ENCODE measurements at regions not wholly inside any gene's neighbourhood (a gene's known extent, or its start where the extent isn't known, plus 50 kb on each side); places are given as distances from the start of the nearest gene placed in this dataset.

DNA sequence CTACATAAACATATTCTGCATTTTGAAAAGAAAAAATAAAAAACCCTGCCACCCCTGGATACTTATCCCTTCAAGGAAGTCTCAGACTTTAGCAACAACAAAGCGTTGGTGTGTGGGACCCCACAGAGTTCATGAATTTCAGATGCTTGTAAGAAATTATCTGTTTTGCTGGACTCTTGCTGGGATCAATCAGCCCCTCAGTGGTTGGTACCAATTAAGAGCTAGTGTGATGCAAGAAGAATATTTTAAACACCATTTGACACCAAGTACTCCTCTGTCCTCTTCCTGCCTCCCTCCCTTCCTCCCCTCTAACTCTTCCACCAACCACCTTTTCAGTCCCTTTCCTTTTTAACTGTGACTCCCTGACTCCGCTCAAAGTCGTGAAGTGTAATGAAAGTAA, 51.5 kb downstream of the SST start:
- FAIRE-seq, result no peak

DNA sequence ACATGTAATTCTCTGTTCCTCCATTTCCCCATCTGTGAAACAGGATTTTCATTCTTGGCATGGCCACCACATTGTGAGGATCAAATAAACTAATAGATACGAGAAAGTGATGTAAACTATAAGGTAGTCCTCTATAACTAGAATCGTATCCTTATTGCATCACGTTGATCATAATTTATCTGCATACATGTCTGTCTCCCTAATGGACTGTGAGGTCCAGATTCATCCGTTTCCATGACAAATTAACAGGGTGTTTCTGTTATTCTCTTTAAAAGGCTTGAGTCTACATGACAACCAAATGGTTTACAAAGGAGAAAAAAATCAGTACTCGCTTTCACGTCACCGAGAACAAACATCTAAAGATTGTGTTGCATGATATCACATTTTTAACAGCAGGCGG, 53.0 kb downstream of the SST start:
- no peak for FAIRE-seq

GRCh38 chr3:187616307-187616972, 53.8 kb downstream of the SST start:
- peak; percentile 65 for FAIRE-seq

DNA sequence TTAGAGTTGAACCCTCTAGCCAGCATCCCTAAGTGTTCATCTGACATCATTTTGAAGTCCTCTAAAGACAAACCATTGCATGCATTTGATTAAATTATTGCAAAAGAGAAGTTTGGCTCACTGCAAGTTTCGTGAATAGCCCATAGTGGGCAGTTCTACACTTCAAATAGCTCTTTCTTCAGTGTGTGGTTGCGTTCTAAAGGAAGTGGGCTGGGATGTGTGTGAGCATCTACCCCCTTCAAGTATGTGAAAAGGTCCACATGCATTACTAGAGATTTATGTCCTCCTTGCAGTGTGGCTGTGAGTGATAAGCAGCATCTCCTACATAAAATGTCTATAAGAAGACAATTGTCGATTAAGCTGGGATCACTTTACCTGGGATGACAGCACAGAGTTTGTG, 54.6 kb downstream of the SST start:
- FAIRE-seq, result no peak

DNA sequence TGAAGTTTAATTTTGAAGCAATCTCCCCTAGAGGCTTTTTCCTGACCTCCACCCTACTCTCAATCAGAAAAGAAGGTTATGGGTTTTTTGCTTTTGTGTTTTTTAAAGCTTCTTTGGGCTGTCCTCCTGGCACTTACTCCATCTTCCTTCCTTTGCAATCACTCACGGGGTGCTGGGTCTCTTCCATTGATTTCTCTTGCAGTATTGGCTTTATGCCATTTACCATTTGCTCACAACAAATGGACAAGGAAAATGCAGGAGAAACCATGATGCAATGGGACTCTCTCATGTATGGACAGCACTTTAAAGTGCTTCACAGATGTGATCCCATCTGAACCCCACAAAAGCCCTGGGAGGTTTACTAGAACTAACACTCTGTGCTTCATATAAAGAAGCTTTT, 57.5 kb downstream of the SST start:
- FAIRE-seq, result no peak

- FAIRE-seq, result no peak
Observed at GRCh38 chr3:187610981-187611511, 59.1 kb downstream of the SST start.

- no peak for FAIRE-seq
Observed at GRCh38 chr3:187594272-187594671, 75.9 kb downstream of the SST start.

DNA sequence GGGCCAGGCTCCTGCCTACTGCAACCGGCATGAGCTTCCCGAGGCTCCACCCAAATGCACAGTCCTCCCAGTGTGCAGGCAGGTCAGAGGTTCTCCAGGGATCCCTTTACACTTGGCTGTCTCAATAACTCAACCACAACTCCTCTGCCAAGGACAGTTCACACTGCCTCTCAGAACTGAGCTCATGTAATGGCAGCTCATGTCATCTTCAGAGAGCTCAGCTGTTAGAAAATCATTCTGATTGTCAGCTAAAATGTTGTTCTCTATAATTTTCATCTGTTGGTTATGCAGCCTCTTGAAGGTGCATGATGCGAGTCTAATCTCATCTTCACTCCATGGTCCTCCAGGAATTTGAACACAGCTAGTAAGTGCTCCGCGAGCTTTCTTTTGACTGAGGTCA, 76.7 kb downstream of the SST start:
- FAIRE-seq, result no peak

DNA sequence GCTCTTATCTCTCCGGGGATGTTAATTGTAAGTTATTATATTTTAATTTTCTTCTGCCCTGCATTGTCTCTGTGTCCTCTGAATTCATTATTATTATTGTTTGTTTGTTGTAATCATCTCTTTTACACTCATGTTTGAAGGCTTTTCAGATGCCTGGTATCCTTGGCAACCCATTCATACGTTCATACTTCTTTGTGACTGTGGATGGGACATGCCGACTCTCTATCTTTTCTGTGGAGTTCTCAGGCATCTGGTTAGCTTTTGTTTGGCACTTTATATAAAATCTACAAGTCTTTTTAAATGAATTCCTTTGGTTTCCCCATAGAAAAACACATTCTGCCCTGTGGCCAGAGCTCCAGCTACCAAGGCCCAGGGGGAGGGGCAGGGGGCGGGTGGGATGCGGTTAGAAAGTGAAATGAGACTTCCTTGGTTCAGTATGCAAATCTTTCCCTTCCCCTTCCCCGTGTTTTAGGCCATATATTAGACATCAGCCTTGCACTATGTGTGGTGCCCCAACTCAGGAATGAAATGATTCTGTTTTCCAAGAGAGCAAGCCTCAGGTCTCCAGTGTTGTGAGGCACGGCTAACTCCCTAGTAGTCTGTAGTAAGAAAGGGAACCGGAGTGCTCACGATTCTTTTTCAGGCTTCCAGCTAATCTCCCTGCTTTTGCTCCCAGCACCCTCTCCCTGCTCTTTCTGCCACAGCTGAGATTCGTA, 79.2 kb downstream of the SST start:
- FAIRE-seq, result no peak

DNA sequence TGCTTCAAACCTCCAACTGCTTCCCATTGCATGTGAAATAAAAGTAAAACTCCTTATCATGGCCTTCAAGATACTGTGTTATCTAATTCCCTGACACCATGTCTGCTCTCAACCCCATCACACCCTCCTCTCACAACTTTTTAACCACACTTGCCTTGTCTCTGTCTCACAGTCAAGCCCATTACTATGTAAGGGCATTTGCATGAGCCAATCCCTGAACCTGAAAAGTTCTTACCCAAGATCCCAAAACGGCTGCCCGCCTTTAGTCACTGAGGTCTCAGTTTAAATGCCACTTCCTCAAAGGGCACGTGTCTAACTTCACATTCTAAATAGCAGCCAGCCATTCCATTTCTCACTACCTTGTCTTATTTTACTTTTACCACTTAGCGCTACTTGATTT, 83.1 kb downstream of the SST start:
- FAIRE-seq, result no peak

GRCh38 chr3:187586226-187586625, 84.0 kb downstream of the SST start:
- no peak for FAIRE-seq

DNA sequence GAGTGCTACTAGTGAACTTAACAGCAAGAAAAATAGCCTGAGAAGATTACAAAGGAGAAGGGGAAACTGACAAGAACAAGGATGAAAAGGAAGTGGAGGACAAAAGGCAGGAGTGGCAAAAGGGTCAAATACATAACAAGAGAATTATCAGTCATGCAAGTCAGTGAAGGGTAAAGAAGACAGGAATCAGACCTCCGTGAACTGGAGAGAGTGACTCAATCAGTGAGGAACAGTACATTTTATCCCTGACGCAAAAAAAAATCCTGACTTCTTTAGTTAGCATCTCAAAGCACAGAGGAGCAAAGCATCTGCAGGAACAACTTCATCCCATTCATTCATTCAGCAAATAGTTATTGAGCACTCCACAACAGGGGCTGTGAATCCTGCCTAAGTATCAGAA, 97.8 kb downstream of the SST start:
- no peak for FAIRE-seq

- FAIRE-seq, result no peak
Observed at GRCh38 chr3:187571701-187572100, 98.5 kb downstream of the SST start.

DNA sequence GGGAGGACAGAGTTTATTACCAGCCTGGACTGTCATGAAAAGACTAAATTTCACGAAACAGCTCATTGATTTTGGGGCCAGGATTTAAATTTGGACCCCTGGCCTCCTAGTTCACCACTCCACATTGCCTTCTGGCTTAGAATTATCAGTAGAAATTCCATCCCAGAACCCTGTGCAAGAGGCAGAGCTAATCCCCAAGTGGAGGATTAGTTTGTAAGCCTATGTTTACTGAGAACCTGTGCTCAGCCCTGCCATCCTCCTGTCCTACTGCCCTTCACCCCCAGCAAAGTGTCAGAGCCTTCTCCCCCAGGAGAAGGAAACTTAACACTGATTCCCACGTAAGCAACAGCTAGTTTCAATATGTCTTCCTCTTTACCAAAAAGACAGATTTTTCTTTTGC, 99.4 kb downstream of the SST start:
- FAIRE-seq, result no peak

GRCh38 chr3:187568171-187568570, 102.0 kb downstream of the SST start:
- no peak for FAIRE-seq

DNA sequence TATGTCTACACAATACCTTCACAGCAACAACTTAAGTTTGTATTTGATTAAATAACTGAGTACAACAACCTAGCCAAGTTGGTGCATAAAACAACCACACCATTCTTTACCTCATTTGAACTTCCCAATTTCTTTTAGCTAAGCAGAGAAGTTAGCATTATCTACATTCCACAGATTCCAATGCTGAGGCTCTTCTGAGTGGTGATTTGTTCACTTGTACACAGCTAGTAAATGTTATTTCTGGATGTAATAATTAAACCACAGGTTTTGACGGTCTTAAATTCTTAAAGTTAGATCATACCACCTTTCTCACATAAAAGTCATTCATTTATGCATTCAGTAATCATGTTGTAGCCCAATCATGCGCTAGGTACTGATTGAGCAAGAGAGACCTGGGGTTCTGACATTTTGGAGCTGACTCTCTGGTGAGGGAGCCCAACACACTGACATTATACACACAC, 102.5 kb downstream of the SST start:
- no peak for FAIRE-seq

- FAIRE-seq, result no peak
Observed at GRCh38 chr3:187567021-187567420, 103.2 kb downstream of the SST start.

GRCh38 chr3:187565701-187566100, 104.5 kb downstream of the SST start:
- no peak for FAIRE-seq

DNA sequence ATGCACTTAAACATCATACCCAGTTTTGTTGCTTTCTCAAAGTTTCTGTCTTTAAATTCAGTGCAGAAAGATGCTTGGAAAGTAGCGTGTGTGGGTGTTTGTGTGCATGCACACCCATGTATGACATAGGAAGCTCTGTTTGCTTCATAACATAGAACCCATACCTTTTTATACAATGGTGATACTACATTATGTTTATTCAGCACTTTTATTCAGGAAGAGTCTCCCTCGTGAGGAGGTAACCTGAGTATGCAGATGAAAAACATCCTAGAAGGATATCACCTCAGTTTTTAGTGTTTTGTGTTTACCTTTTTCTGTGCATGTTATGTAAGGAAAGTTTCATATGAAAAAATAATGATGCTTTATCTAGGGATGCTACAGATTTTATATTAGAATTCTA, 111.2 kb downstream of the SST start:
- no peak for FAIRE-seq

- FAIRE-seq, result no peak
Observed at GRCh38 chr3:187551416-187551815, 118.8 kb downstream of the SST start.

DNA sequence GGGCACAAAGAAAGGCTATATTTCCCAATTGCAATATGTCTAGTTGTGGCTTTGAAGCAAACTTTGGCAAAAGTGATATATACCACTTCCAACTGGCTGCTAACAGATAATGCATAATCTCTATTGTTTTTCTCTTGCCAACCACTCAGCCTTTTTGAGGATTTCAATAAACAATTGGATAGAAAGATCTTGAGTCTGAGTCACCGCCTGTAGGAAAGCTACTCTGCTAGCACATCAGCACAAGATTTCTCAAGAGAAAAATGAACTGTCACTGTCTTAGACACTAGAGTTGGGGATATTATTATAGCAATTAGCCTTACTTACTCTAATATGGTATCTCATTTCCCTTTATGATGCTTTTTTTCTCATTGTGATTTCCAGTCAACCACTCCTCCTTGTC, 119.7 kb downstream of the SST start:
- FAIRE-seq, result no peak

GRCh38 chr3:187545366-187545765, 124.8 kb downstream of the SST start:
- FAIRE-seq, result no peak

- no peak for FAIRE-seq
Observed at GRCh38 chr3:187544326-187544725, 125.9 kb downstream of the SST start.

GRCh38 chr3:187540847-187541246, 129.3 kb downstream of the SST start:
- no peak for FAIRE-seq

GRCh38 chr3:187536185-187536584, 134.0 kb downstream of the SST start:
- FAIRE-seq, result no peak
